NCI-H1092 (cell line): ENCODE measurements at regions not wholly inside any gene's neighbourhood (a gene's known extent, or its start where the extent isn't known, plus 50 kb on each side); places are given as distances from the start of the nearest gene placed in this dataset.
"Not testable (repeated sequence)": the region's sequence is repeated elsewhere in the genome, so short reads cannot be mapped to it uniquely, and the experiment has no call there.

ENCODE experiments used
- DNase-seq: peaks from one replicate; lab custom pipeline; 2025; lab: John Stamatoyannopoulos, UW

GRCh38 chr21:9788281-9788680 is 733.1 kb upstream of the TPTE start:
- not testable (repeated sequence) for DNase-seq

- not testable (repeated sequence) for DNase-seq
Measured at GRCh38 chr21:9790354-9790753, 731.0 kb upstream of the TPTE start.

- DNase-seq, result not testable (repeated sequence)
Measured at GRCh38 chr21:9791453-9791852, 729.9 kb upstream of the TPTE start.

GRCh38 chr21:9795291-9795690 is 726.1 kb upstream of the TPTE start:
- not testable (repeated sequence) for DNase-seq

DNA sequence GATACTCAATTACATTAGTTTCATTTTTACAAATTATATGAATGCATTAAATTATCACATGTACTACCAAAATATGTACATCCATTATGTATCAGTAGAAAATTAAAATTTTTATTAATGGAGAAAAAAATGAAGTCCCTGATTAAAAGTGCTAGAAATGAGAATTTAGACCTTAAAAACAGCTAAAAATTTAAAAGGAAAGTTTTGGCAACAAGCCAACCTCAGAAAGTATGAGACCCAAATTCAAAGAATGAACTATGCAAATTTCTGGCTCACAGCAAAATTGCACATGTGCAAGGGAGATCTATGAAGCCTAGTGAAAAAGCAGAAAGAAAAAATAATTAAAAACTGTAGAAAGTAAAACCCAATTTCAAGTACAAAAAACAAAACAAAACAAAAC is 725.1 kb upstream of the TPTE start:
- not testable (repeated sequence) for DNase-seq

- DNase-seq, result not testable (repeated sequence)
Measured at GRCh38 chr21:9807675-9808074, 713.7 kb upstream of the TPTE start.

- not testable (repeated sequence) for DNase-seq
Measured at GRCh38 chr21:9811223-9812004, 710.0 kb upstream of the TPTE start.

GRCh38 chr21:9812507-9812906 is 708.9 kb upstream of the TPTE start:
- DNase-seq, result not testable (repeated sequence)

- not testable (repeated sequence) for DNase-seq
Measured at GRCh38 chr21:9813894-9814814, 707.2 kb upstream of the TPTE start.

- not testable (repeated sequence) for DNase-seq
Measured at GRCh38 chr21:9815181-9815789, 706.1 kb upstream of the TPTE start.

DNA sequence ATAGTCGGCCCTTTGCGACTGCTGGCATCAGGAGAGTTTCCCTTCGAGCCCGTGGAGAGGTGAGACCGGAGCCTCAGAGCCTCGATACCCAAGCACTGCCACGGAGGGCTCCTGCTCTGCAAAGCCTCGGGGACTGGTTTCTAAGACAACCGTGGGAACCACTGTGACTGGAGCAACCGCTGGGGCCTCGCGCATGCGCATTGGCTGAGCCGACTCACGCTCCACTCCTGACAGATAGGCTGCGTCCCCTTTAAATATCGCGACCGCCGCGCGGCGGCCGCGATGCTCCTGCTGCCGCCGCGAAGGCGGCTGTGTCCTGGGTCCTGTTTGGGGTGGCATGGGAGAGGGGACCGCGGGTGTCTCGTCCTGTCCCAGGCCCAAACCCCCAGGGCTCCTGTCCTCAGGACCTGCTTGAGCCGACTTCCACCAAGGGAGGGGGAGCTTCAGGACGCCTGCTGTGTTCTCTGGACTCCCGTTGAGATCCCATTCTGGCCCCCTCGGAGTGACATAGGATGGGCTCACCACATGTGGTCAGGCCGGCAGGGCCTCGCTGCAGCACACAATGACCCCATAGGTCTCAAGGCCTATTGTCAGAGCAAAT is 704.5 kb upstream of the TPTE start:
- DNase-seq, result not testable (repeated sequence)

- DNase-seq, result not testable (repeated sequence)
Measured at GRCh38 chr21:9817841-9818441, 703.4 kb upstream of the TPTE start.

- DNase-seq, result not testable (repeated sequence)
Measured at GRCh38 chr21:9819549-9820192, 701.7 kb upstream of the TPTE start.

DNA sequence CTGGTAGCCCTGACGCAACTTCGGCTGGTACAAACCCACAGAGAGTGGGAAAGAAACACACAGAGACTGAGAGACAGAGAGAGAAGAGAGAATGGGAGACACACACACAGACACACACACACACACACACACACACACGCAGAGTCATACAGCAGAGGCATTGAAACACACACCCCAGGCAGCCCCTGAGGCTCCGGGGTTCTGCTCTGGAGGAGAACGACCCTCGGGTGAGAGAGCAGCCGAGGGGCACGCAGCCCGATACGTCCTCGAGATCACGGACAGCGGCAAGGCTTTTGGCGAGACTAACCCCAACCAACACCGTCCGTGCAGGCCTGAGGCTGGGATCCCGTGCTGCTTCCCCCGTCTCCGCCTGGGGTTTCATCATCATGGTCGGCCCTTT is 700.8 kb upstream of the TPTE start:
- not testable (repeated sequence) for DNase-seq

- not testable (repeated sequence) for DNase-seq
Measured at GRCh38 chr21:9821472-9821871, 699.9 kb upstream of the TPTE start.

DNA sequence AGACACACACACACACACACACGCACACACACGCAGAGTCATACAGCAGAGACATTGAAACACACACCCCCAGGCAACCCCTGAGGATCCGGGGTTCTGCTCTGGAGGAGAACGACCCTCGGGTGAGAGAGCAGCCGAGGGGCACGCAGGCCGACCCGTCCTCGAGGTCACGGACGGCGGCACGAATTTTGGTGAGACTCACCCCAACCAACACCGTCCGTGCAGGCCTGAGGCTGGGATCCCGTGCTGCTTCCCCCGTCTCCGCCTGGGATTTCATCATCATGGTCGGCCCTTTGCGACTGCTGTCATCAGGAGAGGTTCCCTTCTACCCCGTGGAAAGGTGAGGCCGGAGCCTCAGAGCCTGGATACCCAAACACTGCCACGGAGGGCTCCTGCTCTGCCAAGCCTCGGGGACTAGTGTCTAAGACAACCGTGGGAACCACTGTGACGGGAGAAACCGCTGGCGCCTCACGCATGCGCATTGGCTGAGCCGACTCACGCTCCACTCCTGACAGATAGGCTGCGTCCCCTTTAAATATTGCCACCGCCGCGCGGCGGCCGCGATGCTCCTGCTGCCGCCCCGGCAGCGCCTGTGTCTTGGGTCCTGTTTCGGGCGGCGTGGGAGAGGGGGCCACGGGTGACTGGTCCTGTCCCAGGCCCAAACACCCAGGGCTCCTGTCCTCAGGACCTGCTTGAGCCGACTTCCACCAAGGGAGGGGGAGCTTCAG is 699.1 kb upstream of the TPTE start:
- DNase-seq, result not testable (repeated sequence)

DNA sequence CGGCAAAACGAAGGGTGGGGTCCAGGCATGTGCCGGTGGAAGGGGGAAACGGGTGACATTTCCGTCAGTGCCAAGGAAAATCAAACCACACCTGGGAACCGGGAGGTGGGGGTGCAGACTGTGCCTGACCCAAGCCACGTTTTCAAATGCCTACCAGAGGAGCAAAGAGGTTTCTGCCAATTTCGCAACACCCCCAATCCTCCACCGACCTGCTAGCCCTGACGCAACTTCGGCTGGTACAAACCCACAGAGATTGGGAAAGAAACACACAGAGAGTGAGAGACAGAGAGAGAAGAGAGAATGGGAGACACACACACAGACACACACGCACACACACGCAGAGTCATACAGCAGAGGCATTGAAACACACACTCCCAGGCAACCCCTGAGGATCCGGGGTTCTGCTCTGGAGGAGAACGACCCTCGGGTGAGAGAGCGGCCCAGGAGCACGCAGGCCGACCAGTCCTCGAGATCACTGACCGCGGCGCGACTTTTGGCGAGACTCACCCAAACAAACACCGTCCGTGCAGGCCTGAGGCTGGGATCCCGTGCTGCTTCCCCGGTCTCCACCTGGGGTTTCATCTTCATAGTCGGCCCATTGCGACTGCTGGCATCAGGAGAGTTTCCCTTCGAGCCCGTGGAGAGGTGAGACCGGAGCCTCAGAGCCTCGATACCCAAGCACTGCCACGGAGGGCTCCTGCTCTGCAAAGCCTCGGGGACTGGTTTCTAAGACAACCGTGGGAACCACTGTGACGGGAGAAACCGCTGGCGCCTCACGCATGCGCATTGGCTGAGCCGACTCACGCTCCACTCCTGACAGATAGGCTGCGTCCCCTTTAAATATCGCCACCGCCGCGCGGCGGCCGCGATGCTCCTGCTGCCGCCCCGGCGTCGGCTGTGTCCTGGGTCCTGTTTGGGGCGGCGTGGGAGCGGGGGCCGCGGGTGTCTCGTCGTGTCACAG is 697.9 kb upstream of the TPTE start:
- DNase-seq, result not testable (repeated sequence)

DNA sequence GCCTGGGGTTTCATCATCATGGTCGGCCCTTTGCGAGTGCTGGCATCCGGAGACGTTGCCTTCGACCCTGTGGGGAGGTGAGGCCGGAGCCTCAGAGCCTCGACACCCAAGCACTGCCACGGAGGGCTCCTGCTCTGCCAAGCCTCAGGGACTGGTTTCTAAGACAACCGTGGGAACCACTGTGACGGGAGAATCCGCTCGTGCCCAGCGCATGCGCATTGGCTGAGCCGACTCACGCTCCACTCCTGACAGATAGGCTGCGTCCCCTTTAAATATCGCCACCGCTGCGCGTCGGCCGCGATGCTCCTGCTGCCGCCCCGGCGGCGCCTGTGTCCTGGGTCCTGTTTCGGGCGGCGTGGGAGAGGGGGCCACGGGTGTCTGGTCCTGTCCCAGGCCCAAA is 690.6 kb upstream of the TPTE start:
- not testable (repeated sequence) for DNase-seq

GRCh38 chr21:9832751-9833150 is 688.6 kb upstream of the TPTE start:
- DNase-seq, result not testable (repeated sequence)
